ENCODE measurements at regions not wholly inside any gene's neighbourhood (a gene's known extent, or its start where the extent isn't known, plus 50 kb on each side); places are given as distances from the start of the nearest gene placed in this dataset.

GRCh38 chr3:117721866-117722265 lies 1012.3 kb downstream of the TUSC7 start:
- POLR2A ChIA-PET (ENCODE audit: partially characterized antibody) = no interaction called here
- Histone ChIP-seq H2BK20ac (ENCODE audit: low read length) (no peak overlapping the region), H4K5ac (ENCODE audit: insufficient read length, low read depth, low read length) (no peak overlapping the region), H2BK12ac (ENCODE audit: low read depth, low read length) (no peak overlapping the region), H3K4ac (replicated peaks; ENCODE audit: insufficient read length, low read depth, low read length) (no peak overlapping the region), H3K23me2 (ENCODE audit: low read depth, low read length) (no peaks in the 10 kb centered on the region), H3K18ac (ENCODE audit: extremely low read depth, low read length) (no peak overlapping the region), H3K27ac (ENCODE audit: low read depth, low read length) (no peak overlapping the region), H3K4me1 (replicated peaks in 1 of 4; ENCODE audit: control insufficient read depth in 3 of 4, insufficient read depth in 4 of 4, low read length in 3 of 4) (peaks cover 0 to 3% (median 0%) of the 10 kb centered on the region in 4 experiments; a peak in 1 of 7 replicates), H3K4me3 (ENCODE audit: extremely low read depth in 1 of 4, insufficient read depth in 2 of 4, low read depth in 3 of 4, low read length in 4 of 4) (no peak overlapping the region), H3K27me3 (replicated peaks in 1 of 4; ENCODE audit: control insufficient read depth in 3 of 4, extremely low read depth in 1 of 4, insufficient read depth in 3 of 4, low read length in 3 of 4) (no peaks in the 10 kb centered on the region), H3K56ac (replicated peaks; ENCODE audit: insufficient read length, low read depth, low read length) (no peak overlapping the region), H4K20me1 (replicated peaks in 1 of 2; ENCODE audit: control insufficient read depth in 1 of 2, insufficient read depth in 2 of 2, low read length in 2 of 2) (no peaks in the 10 kb centered on the region), H3K23ac (ENCODE audit: insufficient read length) (no peak overlapping the region), H3K79me1 (ENCODE audit: low read depth, low read length) (no peaks in the 10 kb centered on the region), H4K91ac (replicated peaks; ENCODE audit: insufficient read length, low read length) (no peak overlapping the region), H2BK120ac (replicated peaks; ENCODE audit: low read depth, low read length) (no peak overlapping the region), H3K4me2 (ENCODE audit: insufficient read depth in 1 of 2, low read depth in 2 of 2, low read length in 2 of 2) (no peak overlapping the region), H2AK5ac (ENCODE audit: low read depth, low read length) (no peak overlapping the region), H3K9ac (replicated peaks in 1 of 4; ENCODE audit: extremely low read depth in 1 of 4, low read depth in 3 of 4, low read length in 3 of 4) (no peak overlapping the region), H3K9me3 (ENCODE audit: insufficient read depth in 2 of 2, low read depth in 1 of 2, low read length in 1 of 2) (no peaks in the 10 kb centered on the region; a peak in 1 of 4 replicates), H2BK5ac (ENCODE audit: low read depth, low read length) (no peak overlapping the region), H3K36me3 (ENCODE audit: control insufficient read depth in 2 of 4, insufficient read depth in 4 of 4, low read length in 3 of 4) (no peaks in the 10 kb centered on the region), H2BK15ac (ENCODE audit: low read length) (no peak overlapping the region), H4K8ac (ENCODE audit: extremely low read depth, insufficient read depth, low read length) (no peak overlapping the region), H3K79me2 (ENCODE audit: control insufficient read depth in 1 of 2, insufficient read depth in 2 of 2, low read length in 2 of 2) (no peaks in the 10 kb centered on the region), H2AFZ (ENCODE audit: low read length) (no peak overlapping the region), H3K14ac (ENCODE audit: insufficient read length) (no peak overlapping the region)
- TF ChIP-seq ASH2L (IDR thresholded peaks at IDR 0.05; ENCODE audit: low read length) = no peak
- no peak for TF ChIP-seq PHF8 (conservative IDR thresholded peaks at IDR 0.05; ENCODE audit: low read depth, low read length)
- no peak for TF ChIP-seq FOSL1 (IDR thresholded peaks at IDR 0.05; ENCODE audit: insufficient read depth, low read depth, low read length)
- TF ChIP-seq YY1 (IDR thresholded peaks at IDR 0.05; ENCODE audit: low read depth, low read length) = no peak
- TF ChIP-seq CEBPB (IDR thresholded peaks at IDR 0.05; ENCODE audit: low read depth, low read length) = no peak
- no peak for TF ChIP-seq HDAC6 (IDR thresholded peaks at IDR 0.05; ENCODE audit: low read depth, low read length)
- no peak for TF ChIP-seq RBBP5 (IDR thresholded peaks at IDR 0.05; ENCODE audit: borderline replicate concordance, low read depth, low read length)
- TF ChIP-seq POLR2A (IDR thresholded peaks at IDR 0.05; ENCODE audit: control extremely low read depth in 1 of 2, low read depth in 2 of 2, low read length in 2 of 2) = no peak
- no peak for TF ChIP-seq RFX5 (IDR thresholded peaks at IDR 0.05; ENCODE audit: borderline replicate concordance, low read depth, low read length)
- no peak for TF ChIP-seq EZH2 (IDR thresholded peaks at IDR 0.05; ENCODE audit: low read depth, low read length, severe bottlenecking)
- CTCF ChIA-PET (ENCODE audit: partially characterized antibody) = interaction anchor here (1.4 kb wide), 1 partner anchor 177 kb away, joined by 4 read pairs; no protein-coding TSS in a partner anchor
- no peak for DNase-seq (ENCODE audit: low read depth in 1 of 2, low spot score in 2 of 2)
- 86% methylated on average over 2 of the region's 2 CpGs; no CpG with 5 or more reads in 1 of the 2 experiments for WGBS, 2 experiments (ENCODE audit: extremely low coverage in 1 of 2, insufficient coverage in 1 of 2, insufficient read length in 1 of 2, insufficient replicate concordance in 2 of 2, low coverage in 1 of 2, low lambda C conversion rate in 2 of 2, missing lambda C conversion rate in 1 of 2)
- no peak for FAIRE-seq
